ENCODE measurements at regions not wholly inside any gene's neighbourhood (a gene's known extent, or its start where the extent isn't known, plus 50 kb on each side); places are given as distances from the start of the nearest gene placed in this dataset.
"Not testable (repeated sequence)": the region's sequence is repeated elsewhere in the genome, so short reads cannot be mapped to it uniquely, and the experiment has no call there.

DNA sequence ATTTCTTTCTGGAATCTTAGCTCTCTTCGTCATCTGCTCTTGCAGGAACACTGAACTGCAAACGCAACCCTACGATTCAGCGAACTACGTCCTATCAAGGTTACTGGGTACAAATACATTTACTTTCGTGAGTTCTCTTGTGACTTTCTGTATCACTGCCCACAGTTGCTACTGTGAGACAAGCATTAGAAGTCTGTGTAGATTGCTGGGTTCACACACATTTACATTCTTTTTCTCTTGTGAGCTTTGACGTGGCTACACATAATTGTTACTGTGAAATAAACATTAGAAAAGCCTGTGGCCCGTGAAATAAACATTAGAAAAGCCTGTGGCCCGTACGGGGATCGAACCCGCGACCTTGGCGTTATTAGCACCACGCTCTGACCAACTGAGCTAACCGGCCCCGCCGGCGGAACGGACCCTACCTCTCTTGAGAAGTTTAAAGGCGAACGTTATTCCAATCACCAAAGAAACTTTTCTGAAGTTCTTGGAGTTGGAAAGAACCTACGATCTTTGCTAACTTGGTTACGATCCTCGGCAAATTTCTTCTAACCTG lies 61.2 kb upstream of the ZNF322 start:
- DNase-seq, result not testable (repeated sequence)

DNA sequence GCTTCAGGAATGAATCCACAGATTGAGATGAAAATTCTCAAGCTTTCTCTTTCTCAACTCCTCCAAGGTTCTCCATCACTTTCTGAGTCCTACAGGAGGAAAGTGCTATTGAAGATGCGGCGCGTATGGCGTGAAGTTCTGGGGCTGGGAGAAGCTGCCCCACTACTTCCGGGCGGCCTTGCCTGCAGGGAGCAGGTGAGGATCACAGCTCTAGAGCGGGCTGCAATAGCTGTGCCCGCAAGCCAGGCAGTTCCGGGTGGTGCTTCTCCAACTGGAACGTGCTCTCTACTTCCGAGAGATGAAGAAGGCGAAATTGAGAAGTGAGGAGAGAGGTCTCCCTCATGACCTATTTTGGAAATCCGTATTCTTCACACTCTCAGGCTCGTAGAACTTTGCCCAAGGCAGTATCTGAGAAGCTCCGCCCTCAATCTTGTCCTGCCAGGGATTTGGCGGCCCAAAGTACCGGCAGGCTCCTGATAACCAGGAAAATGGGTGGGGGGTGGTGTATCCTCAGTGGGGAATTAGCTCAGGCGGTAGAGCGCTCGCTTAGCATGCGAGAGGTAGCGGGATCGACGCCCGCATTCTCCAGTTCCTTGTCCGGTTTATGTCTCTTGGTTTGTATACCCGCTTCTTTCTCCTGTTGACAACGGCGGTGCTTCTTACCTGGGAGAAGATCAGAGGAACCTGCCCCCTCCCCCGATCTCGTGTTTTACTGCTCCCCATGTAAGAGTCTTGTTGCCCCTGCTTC lies 70.6 kb upstream of the ZNF322 start:
- not testable (repeated sequence) for DNase-seq

DNA sequence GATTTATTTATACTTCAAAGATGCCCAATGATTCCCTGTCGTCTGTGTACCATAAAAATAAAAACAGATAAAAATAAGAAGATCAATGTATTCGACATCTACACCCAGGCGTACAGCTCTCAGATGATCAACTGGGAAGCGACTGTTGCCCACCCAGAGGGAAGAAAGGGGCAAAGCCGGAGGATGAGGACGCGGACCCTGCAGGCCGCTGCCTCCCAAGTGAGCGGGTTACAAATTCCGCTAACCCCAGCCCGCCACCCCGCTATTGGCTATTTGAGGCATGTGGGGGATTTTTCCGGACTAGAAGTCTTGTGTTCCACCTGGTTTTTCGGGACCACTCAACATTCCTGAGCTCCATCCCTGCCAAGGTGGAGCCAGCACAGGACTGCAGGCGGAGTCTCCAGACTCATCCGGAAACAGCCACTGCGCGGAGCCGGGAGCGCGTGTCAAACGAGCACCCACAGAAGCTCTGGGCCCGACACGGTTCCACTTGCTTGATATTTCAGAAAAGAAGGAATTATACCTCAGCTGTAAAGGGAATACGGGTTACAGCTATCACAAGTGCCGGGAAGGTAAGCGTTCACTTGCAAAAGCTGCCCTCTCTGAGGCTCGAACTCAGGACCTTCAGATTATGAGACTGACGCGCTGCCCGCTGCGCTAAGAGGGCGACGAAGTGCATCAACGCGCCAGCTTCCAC lies 75.4 kb upstream of the ZNF322 start:
- not testable (repeated sequence) for DNase-seq

DNA sequence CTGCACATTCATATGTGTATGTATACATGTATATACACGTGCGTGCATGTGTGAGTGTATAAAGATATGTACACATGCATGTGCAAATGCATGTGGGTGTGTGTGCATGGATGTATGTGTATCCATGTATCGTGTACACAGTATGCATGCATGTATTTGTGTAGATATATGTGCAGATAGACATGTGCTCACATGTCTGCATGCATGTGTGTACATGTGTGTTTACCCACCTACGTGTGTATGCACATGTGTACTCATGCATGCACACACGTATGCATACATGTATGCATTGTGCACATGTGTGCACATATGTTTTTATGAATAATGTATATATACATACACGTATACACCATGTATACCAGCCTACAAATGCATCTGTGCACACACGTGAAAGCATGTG lies 80.3 kb upstream of the ZNF322 start:
- no peak for DNase-seq

DNA sequence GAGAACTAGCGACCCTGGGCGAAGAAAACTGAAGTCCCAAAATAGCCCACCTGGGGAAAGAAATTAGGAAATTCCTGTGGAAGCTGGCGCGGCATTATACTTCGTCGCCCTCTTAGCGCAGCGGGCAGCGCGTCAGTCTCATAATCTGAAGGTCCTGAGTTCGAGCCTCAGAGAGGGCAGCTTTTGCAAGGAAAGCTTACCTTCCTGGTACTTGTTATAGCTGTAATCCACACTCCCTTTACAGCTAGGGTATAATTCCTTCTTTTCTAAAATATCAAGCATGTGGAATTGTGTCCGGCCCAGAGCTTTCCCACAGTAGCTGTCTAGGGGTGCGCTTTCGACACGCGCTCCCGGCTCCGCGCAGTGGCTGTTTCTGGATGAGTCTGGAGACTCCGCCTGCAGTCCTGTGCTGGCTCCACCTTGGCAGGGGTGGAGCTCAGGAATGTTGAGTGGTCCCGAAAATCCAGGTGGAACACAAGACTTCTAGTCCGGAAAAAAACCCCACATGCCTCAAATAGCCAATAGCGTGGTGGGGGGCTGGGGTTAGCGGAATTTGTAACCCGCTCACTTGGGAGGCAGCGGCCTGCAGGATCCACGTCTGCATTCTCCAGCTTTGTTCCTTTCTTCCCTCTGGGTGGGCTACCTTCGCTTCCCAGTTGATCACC lies 83.7 kb upstream of the ZNF322 start:
- DNase-seq, result no peak

DNA sequence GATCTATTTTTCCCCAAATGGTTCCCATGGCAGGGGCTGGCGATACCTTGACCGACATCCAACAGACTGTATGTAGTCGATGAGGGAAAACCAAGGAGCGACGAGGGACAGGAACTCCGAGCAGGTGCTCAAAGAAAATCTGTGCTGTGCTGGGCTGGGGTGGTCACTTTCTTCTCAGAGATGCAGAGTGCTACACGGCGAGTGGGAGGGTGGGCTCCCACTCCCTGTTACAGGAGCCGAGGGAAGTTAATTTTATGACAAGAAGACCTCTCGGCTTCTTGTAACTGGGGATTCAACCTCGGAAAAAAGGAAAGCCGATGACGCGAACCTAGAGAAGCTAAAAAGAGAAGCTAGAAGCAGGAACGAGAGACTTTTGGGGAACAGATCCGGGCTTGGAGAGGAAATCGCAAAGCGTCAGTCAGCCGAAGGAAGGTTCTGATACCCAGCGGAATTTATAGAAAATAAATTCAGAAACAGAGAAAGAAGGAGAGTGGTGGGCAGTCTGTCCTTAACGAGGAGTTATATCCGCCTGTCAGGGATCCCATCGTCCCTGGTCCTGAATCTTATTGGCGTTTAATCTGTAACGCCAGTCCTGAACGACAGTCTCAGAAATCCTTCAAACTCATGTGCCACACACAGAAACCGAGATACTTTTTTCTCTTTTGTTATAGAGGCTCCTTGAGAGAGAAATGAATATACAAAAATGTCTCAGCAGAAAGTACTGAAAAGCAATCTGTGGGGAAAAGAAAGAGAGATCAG lies 84.6 kb upstream of the ZNF322 start:
- DNase-seq, result no peak

DNA sequence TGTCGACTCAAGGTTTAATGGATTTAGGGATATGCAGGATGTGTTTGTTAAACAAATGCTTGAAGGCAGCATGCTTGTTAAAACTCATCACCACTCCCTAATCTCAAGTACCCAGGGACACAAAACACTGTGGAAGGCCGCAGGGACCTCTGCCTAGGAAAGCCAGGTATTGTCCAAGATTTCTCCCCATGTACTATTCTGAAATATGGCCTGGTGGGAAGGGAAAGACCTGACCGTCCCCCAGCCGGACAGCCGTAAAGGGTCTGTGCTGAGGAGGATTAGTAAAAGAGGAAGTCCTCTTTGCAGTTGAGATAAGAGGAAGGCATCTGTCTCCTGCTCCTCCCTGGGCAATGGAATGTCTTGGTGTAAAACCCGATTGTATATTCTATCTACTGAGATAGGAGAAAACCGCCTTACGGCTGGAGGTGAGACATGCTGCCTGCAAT lies 85.3 kb upstream of the ZNF322 start:
- DNase-seq, result not testable (repeated sequence)

DNA sequence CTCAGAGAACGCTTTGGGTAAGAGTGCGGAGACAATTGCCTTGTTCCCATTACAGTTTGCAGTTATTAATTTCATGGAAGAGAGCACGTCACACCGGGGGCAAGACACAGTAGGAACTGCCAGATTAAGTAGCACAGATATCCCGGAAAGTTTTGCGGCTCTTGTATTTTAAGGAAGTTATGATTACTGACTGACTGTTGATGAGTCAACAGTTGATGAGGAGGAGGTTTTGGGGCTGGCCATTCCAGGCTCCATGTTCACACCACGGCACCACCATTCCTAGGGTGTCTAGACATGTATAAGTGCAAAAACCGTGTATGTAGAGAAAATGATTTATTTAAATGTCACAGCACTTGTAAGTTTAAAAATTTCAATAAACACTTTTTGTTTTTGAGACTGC lies 86.4 kb upstream of the ZNF322 start:
- not testable (repeated sequence) for DNase-seq

DNA sequence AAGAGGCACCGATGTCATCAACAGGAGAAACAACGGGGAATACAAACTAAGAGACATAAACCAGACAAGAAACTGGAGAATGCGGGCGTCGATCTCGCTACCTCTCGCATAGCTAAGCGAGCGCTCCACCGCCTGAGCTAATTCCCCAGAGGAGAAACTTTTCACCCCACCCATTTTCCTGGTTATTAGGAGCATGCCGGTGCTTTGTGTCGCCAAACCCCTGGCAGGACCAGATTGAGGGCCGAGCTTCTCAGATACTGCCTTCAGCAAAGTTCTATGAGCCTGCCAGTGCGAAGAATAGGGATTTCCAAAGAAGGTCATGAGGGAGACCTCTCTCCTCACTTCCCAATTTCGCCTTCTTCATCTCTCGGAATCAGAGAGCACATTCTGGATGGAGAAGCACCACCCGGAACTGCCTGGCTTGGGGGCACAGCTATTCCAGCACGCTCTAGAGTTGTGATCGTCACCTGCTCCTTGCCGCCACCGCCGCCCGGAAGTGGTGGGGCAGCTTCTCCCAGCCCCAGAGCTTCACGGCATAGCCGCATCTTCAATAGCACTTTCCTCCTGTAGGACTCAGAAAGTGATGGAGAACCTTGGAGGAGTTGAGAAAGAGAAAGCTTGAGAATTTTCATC lies 89.7 kb upstream of the ZNF322 start:
- not testable (repeated sequence) for DNase-seq

DNA sequence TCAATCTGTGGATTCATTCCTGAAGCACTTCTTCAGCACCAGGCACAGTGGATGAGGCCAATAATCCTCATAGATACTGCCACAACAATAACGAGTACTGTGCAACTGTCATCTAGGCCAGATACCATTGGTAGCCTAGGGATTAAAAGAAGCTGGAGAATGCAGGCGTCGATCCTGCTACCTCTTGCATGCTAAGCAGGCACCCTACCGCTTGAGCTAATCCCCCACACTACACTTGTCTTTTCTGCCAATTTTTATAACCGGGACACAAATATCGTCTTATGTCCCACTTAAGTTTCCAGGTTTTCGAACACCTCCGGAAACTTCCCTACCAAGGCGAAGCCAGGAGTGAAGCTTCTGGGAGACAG lies 90.2 kb upstream of the ZNF322 start:
- DNase-seq, result not testable (repeated sequence)

DNA sequence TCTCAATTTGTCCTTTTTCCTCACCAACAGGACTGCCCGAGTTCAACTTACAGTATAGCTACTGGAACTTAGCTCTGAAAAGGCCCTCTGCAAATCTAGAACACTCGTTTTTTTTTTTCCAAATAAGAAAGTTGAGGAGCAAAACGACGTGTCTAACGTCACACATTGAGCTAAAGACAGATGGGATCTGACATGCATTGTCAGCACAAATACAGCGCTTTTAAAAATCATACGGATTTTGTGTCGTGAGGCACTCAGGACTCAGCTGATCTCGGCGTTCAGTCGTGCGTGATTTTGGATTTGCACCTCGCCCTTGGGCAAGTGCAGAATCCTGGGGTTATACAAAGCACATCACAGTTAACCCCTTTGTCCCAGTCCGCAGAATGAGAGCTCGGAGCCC lies 94.7 kb upstream of the ZNF322 start:
- DNase-seq, result no peak

DNA sequence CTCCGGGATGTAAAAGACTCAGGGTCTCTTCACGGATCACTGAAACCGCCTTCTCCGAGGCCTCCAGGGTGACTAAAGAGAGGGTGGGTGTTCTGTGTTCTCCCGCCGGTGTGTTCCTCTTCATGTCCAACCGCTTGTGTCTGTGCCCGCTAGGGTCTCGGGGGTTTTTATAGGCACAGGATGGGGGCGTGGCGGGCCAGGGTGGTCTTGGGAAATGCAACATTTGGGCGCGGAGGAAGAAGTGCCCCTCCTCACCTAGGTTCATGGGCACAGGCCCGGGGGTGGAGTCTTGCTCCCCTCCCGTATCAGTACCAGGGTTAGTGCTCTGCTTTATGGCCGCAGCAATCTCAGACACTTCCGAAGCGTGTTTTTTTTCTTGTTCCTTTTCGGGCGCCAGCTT lies 95.3 kb upstream of the ZNF322 start:
- not testable (repeated sequence) for DNase-seq

DNA sequence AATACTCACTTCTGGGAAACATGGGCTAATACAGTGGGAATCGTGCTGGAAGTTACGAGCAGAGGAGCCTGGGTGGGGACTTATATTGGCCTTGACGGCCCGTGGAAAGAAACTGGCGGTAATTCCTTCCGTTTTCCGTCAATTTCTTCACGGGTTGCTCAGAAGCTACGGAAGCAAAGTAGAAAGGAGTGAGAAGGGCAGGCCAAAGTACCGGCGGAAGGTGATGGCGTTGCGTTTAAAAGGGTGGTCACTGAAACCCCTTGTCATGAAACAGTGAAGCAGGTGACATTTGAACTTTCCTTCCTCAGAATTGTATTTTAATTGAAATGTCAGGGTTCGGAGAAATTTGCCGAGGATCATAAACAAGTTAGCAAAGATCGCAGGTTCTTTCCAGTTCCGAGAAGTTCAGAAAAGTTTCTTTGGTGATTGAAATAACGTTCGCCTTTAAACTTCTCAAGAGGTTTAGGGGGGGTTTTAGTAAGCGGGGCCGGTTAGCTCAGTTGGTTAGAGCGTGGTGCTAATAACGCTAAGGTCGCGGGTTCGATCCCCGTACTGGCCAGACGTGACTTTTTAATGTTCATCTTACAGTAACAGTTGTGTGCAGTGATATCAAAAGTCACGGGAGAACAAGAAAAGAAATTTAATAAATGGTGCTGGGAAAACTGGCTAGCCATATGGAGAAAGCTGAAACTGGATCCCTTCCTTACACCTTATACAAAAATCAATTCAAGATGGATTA lies 96.7 kb upstream of the ZNF322 start:
- not testable (repeated sequence) for DNase-seq

DNA sequence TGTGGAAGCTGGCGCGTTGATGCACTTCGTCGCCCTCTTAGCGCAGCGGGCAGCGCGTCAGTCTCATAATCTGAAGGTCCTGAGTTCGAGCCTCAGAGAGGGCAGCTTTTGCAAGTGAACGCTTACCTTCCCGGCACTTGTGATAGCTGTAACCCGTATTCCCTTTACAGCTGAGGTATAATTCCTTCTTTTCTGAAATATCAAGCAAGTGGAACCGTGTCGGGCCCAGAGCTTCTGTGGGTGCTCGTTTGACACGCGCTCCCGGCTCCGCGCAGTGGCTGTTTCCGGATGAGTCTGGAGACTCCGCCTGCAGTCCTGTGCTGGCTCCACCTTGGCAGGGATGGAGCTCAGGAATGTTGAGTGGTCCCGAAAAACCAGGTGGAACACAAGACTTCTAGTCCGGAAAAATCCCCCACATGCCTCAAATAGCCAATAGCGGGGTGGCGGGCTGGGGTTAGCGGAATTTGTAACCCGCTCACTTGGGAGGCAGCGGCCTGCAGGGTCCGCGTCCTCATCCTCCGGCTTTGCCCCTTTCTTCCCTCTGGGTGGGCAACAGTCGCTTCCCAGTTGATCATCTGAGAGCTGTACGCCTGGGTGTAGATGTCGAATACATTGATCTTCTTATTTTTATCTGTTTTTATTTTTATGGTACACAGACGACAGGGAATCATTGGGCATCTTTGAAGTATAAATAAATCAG lies 106.8 kb upstream of the ZNF322 start:
- DNase-seq, result not testable (repeated sequence)

DNA sequence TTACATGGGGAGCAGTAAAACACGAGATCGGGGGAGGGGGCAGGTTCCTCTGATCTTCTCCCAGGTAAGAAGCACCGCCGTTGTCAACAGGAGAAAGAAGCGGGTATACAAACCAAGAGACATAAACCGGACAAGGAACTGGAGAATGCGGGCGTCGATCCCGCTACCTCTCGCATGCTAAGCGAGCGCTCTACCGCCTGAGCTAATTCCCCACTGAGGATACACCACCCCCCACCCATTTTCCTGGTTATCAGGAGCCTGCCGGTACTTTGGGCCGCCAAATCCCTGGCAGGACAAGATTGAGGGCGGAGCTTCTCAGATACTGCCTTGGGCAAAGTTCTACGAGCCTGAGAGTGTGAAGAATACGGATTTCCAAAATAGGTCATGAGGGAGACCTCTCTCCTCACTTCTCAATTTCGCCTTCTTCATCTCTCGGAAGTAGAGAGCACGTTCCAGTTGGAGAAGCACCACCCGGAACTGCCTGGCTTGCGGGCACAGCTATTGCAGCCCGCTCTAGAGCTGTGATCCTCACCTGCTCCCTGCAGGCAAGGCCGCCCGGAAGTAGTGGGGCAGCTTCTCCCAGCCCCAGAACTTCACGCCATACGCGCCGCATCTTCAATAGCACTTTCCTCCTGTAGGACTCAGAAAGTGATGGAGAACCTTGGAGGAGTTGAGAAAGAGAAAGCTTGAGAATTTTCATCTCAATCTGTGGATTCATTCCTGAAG lies 111.6 kb upstream of the ZNF322 start:
- not testable (repeated sequence) for DNase-seq

DNA sequence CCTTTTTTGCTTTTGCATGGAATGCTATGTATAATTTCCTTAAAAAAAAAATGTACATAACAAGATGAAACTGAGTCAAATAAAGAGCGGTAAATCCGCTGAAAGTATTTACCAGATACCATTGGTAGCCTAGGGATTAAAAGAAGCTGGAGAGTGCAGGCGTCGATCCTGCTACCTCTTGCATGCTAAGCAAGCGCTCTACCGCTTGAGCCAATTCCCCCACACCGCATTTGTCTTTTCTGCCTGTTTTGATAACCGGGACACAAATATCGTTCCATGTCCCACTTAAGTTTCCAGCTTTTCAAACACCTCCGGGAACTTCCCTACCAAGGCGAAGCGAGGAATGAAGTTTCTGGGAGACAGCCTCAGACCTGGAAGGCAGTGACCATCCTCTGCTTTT lies 113.9 kb upstream of the ZNF322 start:
- DNase-seq, result not testable (repeated sequence)

DNA sequence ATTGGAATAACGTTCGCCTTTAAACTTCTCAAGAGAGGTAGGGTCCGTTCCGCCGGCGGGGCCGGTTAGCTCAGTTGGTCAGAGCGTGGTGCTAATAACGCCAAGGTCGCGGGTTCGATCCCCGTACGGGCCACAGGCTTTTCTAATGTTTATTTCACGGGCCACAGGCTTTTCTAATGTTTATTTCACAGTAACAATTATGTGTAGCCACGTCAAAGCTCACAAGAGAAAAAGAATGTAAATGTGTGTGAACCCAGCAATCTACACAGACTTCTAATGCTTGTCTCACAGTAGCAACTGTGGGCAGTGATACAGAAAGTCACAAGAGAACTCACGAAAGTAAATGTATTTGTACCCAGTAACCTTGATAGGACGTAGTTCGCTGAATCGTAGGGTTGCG lies 121.0 kb upstream of the ZNF322 start:
- DNase-seq, result not testable (repeated sequence)

DNA sequence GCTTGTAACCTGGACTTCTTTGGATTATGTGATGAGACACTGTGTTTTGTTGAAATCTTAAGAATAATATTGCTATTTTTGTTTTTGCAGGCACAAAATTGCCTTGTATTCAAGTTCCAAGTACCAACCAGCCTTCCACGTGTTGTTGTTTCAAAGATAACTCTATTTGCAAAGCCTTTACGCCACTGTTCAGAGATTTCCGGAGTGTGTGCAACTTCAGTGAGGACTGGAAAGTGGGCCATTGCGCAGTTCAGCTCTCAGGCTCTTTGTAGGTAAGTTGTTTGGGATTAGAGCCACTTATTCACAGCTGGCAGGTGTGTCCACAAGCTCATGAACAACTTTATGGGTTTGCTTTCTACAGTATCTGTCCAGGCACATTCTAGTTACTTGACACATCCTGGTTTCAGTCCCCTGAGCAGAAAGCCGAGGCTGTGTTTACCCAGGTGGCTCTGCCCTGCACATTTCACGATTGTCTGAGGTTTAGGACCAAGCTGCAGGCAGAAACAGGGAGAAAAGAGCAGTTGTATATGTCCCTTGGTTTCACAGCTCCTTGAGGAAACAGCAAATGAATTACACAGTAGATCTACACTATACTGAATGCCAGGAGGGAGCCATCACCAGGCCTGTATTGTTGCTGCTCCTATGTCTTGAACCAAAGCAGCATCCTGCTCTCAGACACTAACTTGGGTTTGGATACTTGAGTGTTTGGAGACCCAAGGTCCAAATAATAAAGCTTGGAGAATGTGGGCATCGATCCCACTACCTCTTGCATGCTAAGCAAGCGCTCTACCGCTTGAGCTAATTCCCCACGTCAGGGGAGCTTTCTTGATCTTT lies 136.1 kb upstream of the ZNF322 start:
- not testable (repeated sequence) for DNase-seq

All from NCI-H526 treated with DMSO at 0.1 percent for 48 hours (cell line).